ENCODE measurements at regions not wholly inside any gene's neighbourhood (a gene's known extent, or its start where the extent isn't known, plus 50 kb on each side); places are given as distances from the start of the nearest gene placed in this dataset.

GRCh38 chr10:64093946-64094535 lies 572.8 kb downstream of the REEP3 start:
- Histone ChIP-seq H3K4me1 (ENCODE audit: insufficient read depth, insufficient read length) (no peaks in the 10 kb centered on the region), H3K27me3 (ENCODE audit: insufficient read depth, insufficient read length) (no peaks in the 10 kb centered on the region), H3K4me3 (ENCODE audit: insufficient read length, low read depth) (no peak overlapping the region), H3K9ac (ENCODE audit: insufficient read length, low read depth) (no peak overlapping the region), H3K36me3 (ENCODE audit: insufficient read depth, insufficient read length, low read length) (no peaks in the 10 kb centered on the region), H3K9me3 (ENCODE audit: insufficient read depth, low read length) (no peaks in the 10 kb centered on the region; the same call in 1 of the 2 replicates)
- no peak for DNase-seq (ENCODE audit: low read depth, low spot score)
- TF ChIP-seq YY1 (IDR thresholded peaks at IDR 0.05; ENCODE audit: insufficient read depth, insufficient read length) (no peak), SUZ12 (IDR thresholded peaks at IDR 0.05; ENCODE audit: extremely low read depth, insufficient read depth, insufficient read length) (no peak), ZNF274 (IDR thresholded peaks at IDR 0.05; ENCODE audit: low read depth, low read length) (no peak)

GRCh38 chr10:64096941-64097340 lies 575.7 kb downstream of the REEP3 start:
- DNase-seq (ENCODE audit: low read depth, low spot score): no peak
- TF ChIP-seq SUZ12 (IDR thresholded peaks at IDR 0.05; ENCODE audit: extremely low read depth, insufficient read depth, insufficient read length): no peak
- TF ChIP-seq ZNF274 (IDR thresholded peaks at IDR 0.05; ENCODE audit: low read depth, low read length): no peak
- TF ChIP-seq YY1 (IDR thresholded peaks at IDR 0.05; ENCODE audit: insufficient read depth, insufficient read length): no peak
- H3K9ac ChIP-seq (ENCODE audit: insufficient read length, low read depth): no peak overlapping the region

GRCh38 chr10:64097391-64098122 lies 576.4 kb downstream of the REEP3 start:
- DNase-seq (ENCODE audit: low read depth, low spot score): no peak
- TF ChIP-seq SUZ12 (IDR thresholded peaks at IDR 0.05; ENCODE audit: extremely low read depth, insufficient read depth, insufficient read length) (no peak), YY1 (IDR thresholded peaks at IDR 0.05; ENCODE audit: insufficient read depth, insufficient read length) (no peak), ZNF274 (IDR thresholded peaks at IDR 0.05; ENCODE audit: low read depth, low read length) (no peak)

More at GRCh38 chr10:64096941-64097340, 575.7 kb downstream of the REEP3 start:
- Histone ChIP-seq H3K36me3 (ENCODE audit: insufficient read depth, insufficient read length, low read length) (no peaks in the 10 kb centered on the region), H3K9me3 (ENCODE audit: insufficient read depth, low read length) (no peaks in the 10 kb centered on the region; the same call in 1 of the 2 replicates), H3K27me3 (ENCODE audit: insufficient read depth, insufficient read length) (no peaks in the 10 kb centered on the region), H3K4me1 (ENCODE audit: insufficient read depth, insufficient read length) (no peaks in the 10 kb centered on the region), H3K4me3 (ENCODE audit: insufficient read length, low read depth) (no peak overlapping the region)

GRCh38 chr10:64098994-64099393 lies 577.8 kb downstream of the REEP3 start:
- no peak for DNase-seq (ENCODE audit: low read depth, low spot score)
- no peaks in the 10 kb centered on the region; the same call in 1 of the 2 replicates for H3K9me3 ChIP-seq (ENCODE audit: insufficient read depth, low read length)
- H3K4me1 ChIP-seq (ENCODE audit: insufficient read depth, insufficient read length): no peaks in the 10 kb centered on the region
- no peak overlapping the region for H3K4me3 ChIP-seq (ENCODE audit: insufficient read length, low read depth)
- TF ChIP-seq SUZ12 (IDR thresholded peaks at IDR 0.05; ENCODE audit: extremely low read depth, insufficient read depth, insufficient read length): no peak
- TF ChIP-seq ZNF274 (IDR thresholded peaks at IDR 0.05; ENCODE audit: low read depth, low read length): no peak
- no peak for TF ChIP-seq YY1 (IDR thresholded peaks at IDR 0.05; ENCODE audit: insufficient read depth, insufficient read length)
- no peak overlapping the region for H3K9ac ChIP-seq (ENCODE audit: insufficient read length, low read depth)
- H3K27me3 ChIP-seq (ENCODE audit: insufficient read depth, insufficient read length): no peaks in the 10 kb centered on the region
- H3K36me3 ChIP-seq (ENCODE audit: insufficient read depth, insufficient read length, low read length): no peaks in the 10 kb centered on the region

More at GRCh38 chr10:64097391-64098122, 576.4 kb downstream of the REEP3 start:
- no peaks in the 10 kb centered on the region; the same call in 1 of the 2 replicates for H3K9me3 ChIP-seq (ENCODE audit: insufficient read depth, low read length)
- H3K27me3 ChIP-seq (ENCODE audit: insufficient read depth, insufficient read length): no peaks in the 10 kb centered on the region
- H3K9ac ChIP-seq (ENCODE audit: insufficient read length, low read depth): no peak overlapping the region
- H3K36me3 ChIP-seq (ENCODE audit: insufficient read depth, insufficient read length, low read length): no peaks in the 10 kb centered on the region
- no peaks in the 10 kb centered on the region for H3K4me1 ChIP-seq (ENCODE audit: insufficient read depth, insufficient read length)
- no peak overlapping the region for H3K4me3 ChIP-seq (ENCODE audit: insufficient read length, low read depth)

- no peak overlapping the region for H3K9ac ChIP-seq (ENCODE audit: insufficient read length, low read depth)
- TF ChIP-seq SUZ12 (IDR thresholded peaks at IDR 0.05; ENCODE audit: extremely low read depth, insufficient read depth, insufficient read length) (no peak), YY1 (IDR thresholded peaks at IDR 0.05; ENCODE audit: insufficient read depth, insufficient read length) (no peak), ZNF274 (IDR thresholded peaks at IDR 0.05; ENCODE audit: low read depth, low read length) (no peak)
- H3K36me3 ChIP-seq (ENCODE audit: insufficient read depth, insufficient read length, low read length): no peaks in the 10 kb centered on the region
- H3K27me3 ChIP-seq (ENCODE audit: insufficient read depth, insufficient read length): no peaks in the 10 kb centered on the region
- H3K4me1 ChIP-seq (ENCODE audit: insufficient read depth, insufficient read length): no peaks in the 10 kb centered on the region
- DNase-seq (ENCODE audit: low read depth, low spot score): no peak
- H3K9me3 ChIP-seq (ENCODE audit: insufficient read depth, low read length): no peaks in the 10 kb centered on the region; the same call in 1 of the 2 replicates
- no peak overlapping the region for H3K4me3 ChIP-seq (ENCODE audit: insufficient read length, low read depth)
Observed at GRCh38 chr10:64101606-64102263, 580.5 kb downstream of the REEP3 start.

GRCh38 chr10:64102264-64102633 lies 581.0 kb downstream of the REEP3 start:
- no peak for DNase-seq (ENCODE audit: low read depth, low spot score)
- no peaks in the 10 kb centered on the region; the same call in 1 of the 2 replicates for H3K9me3 ChIP-seq (ENCODE audit: insufficient read depth, low read length)
- TF ChIP-seq SUZ12 (IDR thresholded peaks at IDR 0.05; ENCODE audit: extremely low read depth, insufficient read depth, insufficient read length) (no peak), ZNF274 (IDR thresholded peaks at IDR 0.05; ENCODE audit: low read depth, low read length) (no peak), YY1 (IDR thresholded peaks at IDR 0.05; ENCODE audit: insufficient read depth, insufficient read length) (no peak)
- H3K9ac ChIP-seq (ENCODE audit: insufficient read length, low read depth): no peak overlapping the region
- no peak overlapping the region for H3K4me3 ChIP-seq (ENCODE audit: insufficient read length, low read depth)
- no peaks in the 10 kb centered on the region for H3K27me3 ChIP-seq (ENCODE audit: insufficient read depth, insufficient read length)
- H3K4me1 ChIP-seq (ENCODE audit: insufficient read depth, insufficient read length): no peaks in the 10 kb centered on the region
- H3K36me3 ChIP-seq (ENCODE audit: insufficient read depth, insufficient read length, low read length): no peaks in the 10 kb centered on the region

- no peaks in the 10 kb centered on the region for H3K4me1 ChIP-seq (ENCODE audit: insufficient read depth, insufficient read length)
- H3K4me3 ChIP-seq (ENCODE audit: insufficient read length, low read depth): no peak overlapping the region
- H3K9me3 ChIP-seq (ENCODE audit: insufficient read depth, low read length): no peaks in the 10 kb centered on the region
- TF ChIP-seq ZNF274 (IDR thresholded peaks at IDR 0.05; ENCODE audit: low read depth, low read length): no peak
- TF ChIP-seq YY1 (IDR thresholded peaks at IDR 0.05; ENCODE audit: insufficient read depth, insufficient read length): no peak
- no peak for TF ChIP-seq SUZ12 (IDR thresholded peaks at IDR 0.05; ENCODE audit: extremely low read depth, insufficient read depth, insufficient read length)
- H3K36me3 ChIP-seq (ENCODE audit: insufficient read depth, insufficient read length, low read length): no peaks in the 10 kb centered on the region
- no peak for DNase-seq (ENCODE audit: low read depth, low spot score)
- H3K9ac ChIP-seq (ENCODE audit: insufficient read length, low read depth): no peak overlapping the region
- H3K27me3 ChIP-seq (ENCODE audit: insufficient read depth, insufficient read length): no peaks in the 10 kb centered on the region
Observed at GRCh38 chr10:64102916-64103315, 581.7 kb downstream of the REEP3 start.

Data from NT2/D1 (cell line).